ENCODE measurements at regions not wholly inside any gene's neighbourhood (a gene's known extent, or its start where the extent isn't known, plus 50 kb on each side); places are given as distances from the start of the nearest gene placed in this dataset.

DNA sequence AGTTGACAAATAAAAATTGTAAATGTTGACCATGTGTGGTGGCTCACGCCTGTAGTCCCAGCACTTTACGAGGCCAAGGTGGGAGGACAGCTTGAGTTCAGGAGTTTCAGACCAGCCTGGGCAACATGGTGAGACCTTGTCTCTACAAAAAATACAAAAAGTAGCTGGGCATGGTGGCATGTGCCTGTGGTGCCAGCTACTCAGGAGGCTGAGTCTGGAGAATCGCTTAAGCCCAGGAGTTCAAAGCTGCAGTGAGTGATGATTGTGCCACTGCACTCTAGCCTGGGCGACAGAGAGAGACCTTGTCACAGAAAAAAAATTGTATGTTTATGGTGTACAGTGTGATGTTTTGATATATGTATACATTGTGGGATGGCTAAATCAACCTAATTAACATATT lies 119.6 kb downstream of the NPIPB5 start:
- TF ChIP-seq POLR2A (IDR thresholded peaks at IDR 0.05): no peak
- TF ChIP-seq, protein P1, sequence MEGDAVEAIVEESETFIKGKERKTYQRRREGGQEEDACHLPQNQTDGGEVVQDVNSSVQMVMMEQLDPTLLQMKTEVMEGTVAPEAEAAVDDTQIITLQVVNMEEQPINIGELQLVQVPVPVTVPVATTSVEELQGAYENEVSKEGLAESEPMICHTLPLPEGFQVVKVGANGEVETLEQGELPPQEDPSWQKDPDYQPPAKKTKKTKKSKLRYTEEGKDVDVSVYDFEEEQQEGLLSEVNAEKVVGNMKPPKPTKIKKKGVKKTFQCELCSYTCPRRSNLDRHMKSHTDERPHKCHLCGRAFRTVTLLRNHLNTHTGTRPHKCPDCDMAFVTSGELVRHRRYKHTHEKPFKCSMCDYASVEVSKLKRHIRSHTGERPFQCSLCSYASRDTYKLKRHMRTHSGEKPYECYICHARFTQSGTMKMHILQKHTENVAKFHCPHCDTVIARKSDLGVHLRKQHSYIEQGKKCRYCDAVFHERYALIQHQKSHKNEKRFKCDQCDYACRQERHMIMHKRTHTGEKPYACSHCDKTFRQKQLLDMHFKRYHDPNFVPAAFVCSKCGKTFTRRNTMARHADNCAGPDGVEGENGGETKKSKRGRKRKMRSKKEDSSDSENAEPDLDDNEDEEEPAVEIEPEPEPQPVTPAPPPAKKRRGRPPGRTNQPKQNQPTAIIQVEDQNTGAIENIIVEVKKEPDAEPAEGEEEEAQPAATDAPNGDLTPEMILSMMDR (IDR thresholded peaks at IDR 0.05): no peak
